Neural progenitor cell (in vitro differentiated cells): ENCODE measurements at regions not wholly inside any gene's neighbourhood (a gene's known extent, or its start where the extent isn't known, plus 50 kb on each side); places are given as distances from the start of the nearest gene placed in this dataset.

Source experiments
- EZH2 ChIP-seq: fragments of 200-600 bp; sonication (generic); IDR thresholded peaks from 2 replicates; pipeline ENCODE4 v1.6.1; 2017; ENCODE audit warnings: antibody characterized with exemption, mild to moderate bottlenecking, moderate library complexity
- TF ChIP-seq, protein P1 (sequence below): fragments of 200-600 bp; sonication (generic); IDR thresholded peaks from 2 replicates; pipeline ENCODE4 v1.5.1; 2017; ENCODE audit warnings: antibody characterized with exemption, mild to moderate bottlenecking

DNA sequence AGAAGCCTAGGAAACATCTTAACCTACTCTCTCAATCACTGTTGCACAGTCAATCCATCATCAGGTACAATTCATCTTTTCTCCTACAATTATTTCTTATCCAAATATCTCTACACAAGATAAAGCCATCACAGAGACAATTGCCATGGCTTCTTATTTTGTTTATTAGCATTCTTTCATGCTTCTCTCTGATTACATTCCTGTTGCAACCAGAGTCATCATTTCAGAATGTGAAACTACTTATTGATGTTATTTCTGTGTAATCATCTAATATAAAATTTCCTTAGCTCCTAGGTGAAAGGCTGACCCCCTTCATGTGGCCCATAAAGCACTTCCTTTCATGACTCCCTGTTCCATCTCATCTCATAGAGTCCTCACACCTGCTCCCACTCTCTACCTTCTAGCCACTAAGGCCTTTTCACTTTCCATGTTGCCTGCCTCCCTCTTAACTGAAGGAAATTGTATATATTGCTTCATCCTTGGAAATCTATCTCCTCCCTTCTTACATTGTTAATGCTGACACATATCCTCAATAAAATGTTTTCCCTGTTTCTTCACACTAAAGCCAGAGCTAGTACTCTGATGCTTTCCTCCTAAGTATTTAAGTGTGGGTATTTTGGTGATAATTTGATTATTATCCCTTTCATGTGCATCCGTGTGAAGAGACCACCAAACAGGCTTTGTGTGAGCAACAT is 829.9 kb downstream of the FAT4 start:
- TF ChIP-seq, protein P1, sequence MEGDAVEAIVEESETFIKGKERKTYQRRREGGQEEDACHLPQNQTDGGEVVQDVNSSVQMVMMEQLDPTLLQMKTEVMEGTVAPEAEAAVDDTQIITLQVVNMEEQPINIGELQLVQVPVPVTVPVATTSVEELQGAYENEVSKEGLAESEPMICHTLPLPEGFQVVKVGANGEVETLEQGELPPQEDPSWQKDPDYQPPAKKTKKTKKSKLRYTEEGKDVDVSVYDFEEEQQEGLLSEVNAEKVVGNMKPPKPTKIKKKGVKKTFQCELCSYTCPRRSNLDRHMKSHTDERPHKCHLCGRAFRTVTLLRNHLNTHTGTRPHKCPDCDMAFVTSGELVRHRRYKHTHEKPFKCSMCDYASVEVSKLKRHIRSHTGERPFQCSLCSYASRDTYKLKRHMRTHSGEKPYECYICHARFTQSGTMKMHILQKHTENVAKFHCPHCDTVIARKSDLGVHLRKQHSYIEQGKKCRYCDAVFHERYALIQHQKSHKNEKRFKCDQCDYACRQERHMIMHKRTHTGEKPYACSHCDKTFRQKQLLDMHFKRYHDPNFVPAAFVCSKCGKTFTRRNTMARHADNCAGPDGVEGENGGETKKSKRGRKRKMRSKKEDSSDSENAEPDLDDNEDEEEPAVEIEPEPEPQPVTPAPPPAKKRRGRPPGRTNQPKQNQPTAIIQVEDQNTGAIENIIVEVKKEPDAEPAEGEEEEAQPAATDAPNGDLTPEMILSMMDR = no peak
- no peak for TF ChIP-seq EZH2
